CD14-positive monocyte (primary cell): ENCODE measurements at regions not wholly inside any gene's neighbourhood (a gene's known extent, or its start where the extent isn't known, plus 50 kb on each side); places are given as distances from the start of the nearest gene placed in this dataset. TPM values are rescaled to one million over a fixed set of nuclear protein-coding genes. Genes with fewer than 3 reads are reported as not detected.

Experiments
- DNase-seq, 3 donors: peaks; one replicate each; pipeline ENCODE4 v3.0.0-alpha.2; 2011 to 2022
- H2AFZ ChIP-seq: 2 replicates; pipeline ENCODE4 v1.6.0; 2012; ENCODE audit warnings: mild to moderate bottlenecking, low read depth, low read length, inconsistent platforms; ENCODE audit not compliant: insufficient read depth, poor library complexity, severe bottlenecking
- H3K27ac ChIP-seq, 2 donors: 1 replicate in 1 of 2; 2 replicates in 1 of 2; pipeline ENCODE4 v1.5.1; 2012 to 2013; ENCODE audit warnings: low read length in 2 of 2, control low read depth in 1 of 2, inconsistent platforms in 1 of 2, low read depth in 1 of 2, mild to moderate bottlenecking in 1 of 2
- H3K27me3 ChIP-seq, 2 donors: one replicate each; pipeline versions ENCODE4 v1.6.0 to v1.6.1; 2011 to 2013; ENCODE audit warnings: low read length in 2 of 2; ENCODE audit not compliant: control insufficient read depth in 2 of 2, insufficient read depth in 2 of 2
- H3K36me3 ChIP-seq, 2 donors: replicated peaks in 1 of 2; 1 replicate in 1 of 2; 2 replicates in 1 of 2; pipeline versions ENCODE4 v1.5.1 to v1.6.1; 2012 to 2013; ENCODE audit warnings: low read length in 2 of 2, control low read depth in 1 of 2, inconsistent platforms in 1 of 2, mild to moderate bottlenecking in 1 of 2; ENCODE audit not compliant: insufficient read depth in 2 of 2, control insufficient read depth in 1 of 2
- H3K4me1 ChIP-seq, 2 donors: 1 replicate in 1 of 2; 2 replicates in 1 of 2; pipeline versions ENCODE4 v1.5.1 to v1.6.1; 2012 to 2013; ENCODE audit warnings: low read length in 2 of 2, control low read depth in 1 of 2, inconsistent platforms in 1 of 2, mild to moderate bottlenecking in 1 of 2, moderate library complexity in 1 of 2; ENCODE audit not compliant: insufficient read depth in 2 of 2, control insufficient read depth in 1 of 2
- H3K4me2 ChIP-seq: replicated peaks from 2 replicates; pipeline ENCODE3; 2012; ENCODE audit warnings: low read length, moderate library complexity, mild to moderate bottlenecking; ENCODE audit not compliant: poor library complexity, severe bottlenecking; ENCODE audit errors: extremely low read depth
- H3K4me3 ChIP-seq, 3 experiments: fragments of 200-600 bp in 1 of 3; sonication (generic) in 1 of 3; replicated peaks in 1 of 3; 1 replicate in 2 of 3; 2 replicates in 1 of 3; pipeline ENCODE4 v1.5.1; 2011 to 2013; ENCODE audit warnings: low read length in 3 of 3, mild to moderate bottlenecking in 3 of 3, control low read depth in 2 of 3, low read depth in 2 of 3, inconsistent platforms in 1 of 3, moderate library complexity in 1 of 3
- H3K79me2 ChIP-seq: 2 replicates; pipeline ENCODE4 v1.6.0; 2012; ENCODE audit warnings: mild to moderate bottlenecking, control low read depth, inconsistent platforms, low read length, moderate library complexity; ENCODE audit not compliant: insufficient read depth
- H3K9ac ChIP-seq: 2 replicates; pipeline ENCODE4 v1.6.0; 2017; ENCODE audit warnings: low read length, mild to moderate bottlenecking; ENCODE audit not compliant: insufficient read depth, poor library complexity, severe bottlenecking
- H3K9me3 ChIP-seq, 2 donors: replicated peaks in 1 of 2; 1 replicate in 1 of 2; 2 replicates in 1 of 2; pipeline versions ENCODE4 v1.5.1 to v1.6.1; 2012 to 2013; ENCODE audit warnings: low read length in 2 of 2, control low read depth in 1 of 2; ENCODE audit not compliant: control insufficient read depth in 1 of 2, insufficient read depth in 1 of 2
- H4K20me1 ChIP-seq: 2 replicates; pipeline ENCODE4 v1.6.0; 2012; ENCODE audit warnings: mild to moderate bottlenecking, low read length, control low read depth, moderate library complexity; ENCODE audit not compliant: insufficient read depth
- H3K27ac Mint-ChIP-seq, 7 donors: one replicate each; pipeline ENCODE4 v1.8.0; 2020; ENCODE audit warnings: mild to moderate bottlenecking in 7 of 7, mixed read lengths in 7 of 7, moderate library complexity in 6 of 7, inconsistent platforms in 2 of 7
- H3K27me3 Mint-ChIP-seq, 3 donors: one replicate each; pipeline ENCODE4 v1.8.0; 2021 to 2022; ENCODE audit warnings: low read depth in 3 of 3, mild to moderate bottlenecking in 3 of 3, mixed read lengths in 3 of 3, moderate library complexity in 3 of 3, inconsistent platforms in 1 of 3
- H3K36me3 Mint-ChIP-seq, 2 donors: one replicate each; pipeline ENCODE4 v1.8.0; 2020; ENCODE audit warnings: mixed read lengths in 2 of 2, inconsistent platforms in 1 of 2, mild to moderate bottlenecking in 1 of 2
- H3K4me1 Mint-ChIP-seq: one replicate; pipeline ENCODE4 v1.8.0; 2020; ENCODE audit warnings: mild to moderate bottlenecking, mixed read lengths
- H3K4me3 Mint-ChIP-seq, 2 donors: one replicate each; pipeline ENCODE4 v1.8.0; 2020; ENCODE audit warnings: mild to moderate bottlenecking in 2 of 2, mixed read lengths in 2 of 2, moderate library complexity in 1 of 2
- H3K9me3 Mint-ChIP-seq, 7 donors: one replicate each; pipeline ENCODE4 v1.8.0; 2020 to 2022; ENCODE audit warnings: mixed read lengths in 7 of 7, mild to moderate bottlenecking in 6 of 7, moderate library complexity in 6 of 7, inconsistent platforms in 2 of 7
- WGBS: methylation state at CpG from one replicate; pipeline ENCODE4 v1.1.5; 2013; ENCODE audit warnings: missing lambda C conversion rate; ENCODE audit not compliant: insufficient coverage; 5-methylcytosine and 5-hydroxymethylcytosine counted together
- intact Hi-C, 2 donors: fragments of 100-400 bp; cut with micrococcal nuclease; formaldehyde crosslinking; loops; one replicate each; pipeline versions ENCODE4 v1.15.0 to v1.15.1; 2023
- small RNA-seq: library from RNA; depleted of rRNA; stranded (forward); fragments of <200 nt; gene quantifications from one replicate; pipeline ENCODE3, GENCODE V24; 2012; ENCODE audit warnings: low read depth; ENCODE audit not compliant: insufficient read length
- TF ChIP-seq, protein P1 (sequence below): fragments of 200-600 bp; IDR thresholded peaks from one replicate; pipeline ENCODE4 v1.8.0; 2022; ENCODE audit warnings: antibody characterized with exemption, mild to moderate bottlenecking

GRCh38 chr6:24076011-24076410 lies 50.0 kb upstream of the NRSN1 start:
- Histone ChIP-seq H3K79me2 (no peaks in the 10 kb centered on the region), H2AFZ (no peak overlapping the region), H3K9ac (no peak overlapping the region), H3K27ac (no peak overlapping the region), H3K4me3 (no peak overlapping the region), H3K4me1 (no peaks in the 10 kb centered on the region), H4K20me1 (no peaks in the 10 kb centered on the region), H3K9me3 (peaks cover 0 to 3% of the 10 kb centered on the region in 2 donors), H3K4me2 (no peak overlapping the region), H3K36me3 (no peaks in the 10 kb centered on the region), H3K27me3 (no peaks in the 10 kb centered on the region)
- no CpG with 5 or more reads among the region's 1 CpG for WGBS
- Mint-ChIP-seq H3K27ac (no peak overlapping the region), H3K4me3 (no peak overlapping the region), H3K27me3 (no peaks in the 10 kb centered on the region), H3K9me3 (peaks cover 1 to 8% (median 2%) of the 10 kb centered on the region in 7 donors), H3K36me3 (no peaks in the 10 kb centered on the region), H3K4me1 (no peaks in the 10 kb centered on the region)
- intact Hi-C loops = no loop called here
- no peak for DNase-seq
- TF ChIP-seq, protein P1, sequence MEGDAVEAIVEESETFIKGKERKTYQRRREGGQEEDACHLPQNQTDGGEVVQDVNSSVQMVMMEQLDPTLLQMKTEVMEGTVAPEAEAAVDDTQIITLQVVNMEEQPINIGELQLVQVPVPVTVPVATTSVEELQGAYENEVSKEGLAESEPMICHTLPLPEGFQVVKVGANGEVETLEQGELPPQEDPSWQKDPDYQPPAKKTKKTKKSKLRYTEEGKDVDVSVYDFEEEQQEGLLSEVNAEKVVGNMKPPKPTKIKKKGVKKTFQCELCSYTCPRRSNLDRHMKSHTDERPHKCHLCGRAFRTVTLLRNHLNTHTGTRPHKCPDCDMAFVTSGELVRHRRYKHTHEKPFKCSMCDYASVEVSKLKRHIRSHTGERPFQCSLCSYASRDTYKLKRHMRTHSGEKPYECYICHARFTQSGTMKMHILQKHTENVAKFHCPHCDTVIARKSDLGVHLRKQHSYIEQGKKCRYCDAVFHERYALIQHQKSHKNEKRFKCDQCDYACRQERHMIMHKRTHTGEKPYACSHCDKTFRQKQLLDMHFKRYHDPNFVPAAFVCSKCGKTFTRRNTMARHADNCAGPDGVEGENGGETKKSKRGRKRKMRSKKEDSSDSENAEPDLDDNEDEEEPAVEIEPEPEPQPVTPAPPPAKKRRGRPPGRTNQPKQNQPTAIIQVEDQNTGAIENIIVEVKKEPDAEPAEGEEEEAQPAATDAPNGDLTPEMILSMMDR = no peak

Small RNA genes lying in the stretch of these regions (small RNA-seq; reads per million reads assigned to genes)
- gene AL133270.1 (not detected), gene RNU6-1060P (not detected), gene SPTLC1P2 (not detected)
